ENCODE measurements at regions not wholly inside any gene's neighbourhood (a gene's known extent, or its start where the extent isn't known, plus 50 kb on each side); places are given as distances from the start of the nearest gene placed in this dataset.

DNA sequence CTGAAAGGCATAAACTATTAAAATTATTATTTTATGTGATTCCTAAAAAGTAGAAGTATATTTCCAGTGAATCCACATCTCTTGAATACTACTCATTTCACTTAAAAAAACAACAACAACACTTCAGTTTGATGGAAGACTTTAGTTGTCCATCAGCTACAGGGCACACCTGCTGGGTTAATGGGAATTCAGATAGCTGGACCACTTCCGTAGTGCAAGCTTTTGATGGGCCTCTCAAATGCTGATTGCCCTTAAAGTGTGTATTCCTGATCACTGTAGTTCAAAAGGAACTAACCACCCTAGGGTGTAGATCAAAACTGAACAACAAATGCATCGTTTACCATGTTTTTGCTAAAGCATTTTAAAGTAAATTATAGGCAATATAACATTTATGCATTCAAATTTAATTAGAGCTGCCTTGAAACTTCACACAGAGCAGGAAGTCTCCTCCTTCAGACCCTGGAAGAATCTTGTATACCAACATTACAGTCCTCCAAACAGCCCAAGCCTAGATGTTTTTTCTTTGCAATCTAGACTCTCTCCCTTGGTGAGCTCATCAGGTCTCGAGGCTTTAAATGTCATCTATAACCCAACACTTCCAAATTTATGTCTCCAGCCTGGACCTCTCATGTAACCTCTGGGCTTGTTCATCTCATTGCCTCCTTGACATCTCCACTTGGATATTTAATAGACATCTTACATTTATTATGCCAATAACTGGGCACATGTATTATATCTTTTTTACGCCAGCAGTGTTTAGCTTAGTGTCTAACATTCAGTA, 510.1 kb upstream of the SLC39A10 start:
- TF ChIP-seq, protein P1, sequence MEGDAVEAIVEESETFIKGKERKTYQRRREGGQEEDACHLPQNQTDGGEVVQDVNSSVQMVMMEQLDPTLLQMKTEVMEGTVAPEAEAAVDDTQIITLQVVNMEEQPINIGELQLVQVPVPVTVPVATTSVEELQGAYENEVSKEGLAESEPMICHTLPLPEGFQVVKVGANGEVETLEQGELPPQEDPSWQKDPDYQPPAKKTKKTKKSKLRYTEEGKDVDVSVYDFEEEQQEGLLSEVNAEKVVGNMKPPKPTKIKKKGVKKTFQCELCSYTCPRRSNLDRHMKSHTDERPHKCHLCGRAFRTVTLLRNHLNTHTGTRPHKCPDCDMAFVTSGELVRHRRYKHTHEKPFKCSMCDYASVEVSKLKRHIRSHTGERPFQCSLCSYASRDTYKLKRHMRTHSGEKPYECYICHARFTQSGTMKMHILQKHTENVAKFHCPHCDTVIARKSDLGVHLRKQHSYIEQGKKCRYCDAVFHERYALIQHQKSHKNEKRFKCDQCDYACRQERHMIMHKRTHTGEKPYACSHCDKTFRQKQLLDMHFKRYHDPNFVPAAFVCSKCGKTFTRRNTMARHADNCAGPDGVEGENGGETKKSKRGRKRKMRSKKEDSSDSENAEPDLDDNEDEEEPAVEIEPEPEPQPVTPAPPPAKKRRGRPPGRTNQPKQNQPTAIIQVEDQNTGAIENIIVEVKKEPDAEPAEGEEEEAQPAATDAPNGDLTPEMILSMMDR (IDR thresholded peaks at IDR 0.05): no peak
- no peak for TF ChIP-seq POLR2A (IDR thresholded peaks at IDR 0.05)

All from breast epithelium (tissue), 3 donors.